Esophagus squamous epithelium (tissue), 4 donors: ENCODE measurements at regions not wholly inside any gene's neighbourhood (a gene's known extent, or its start where the extent isn't known, plus 50 kb on each side); places are given as distances from the start of the nearest gene placed in this dataset.

Experiments
- CTCF ChIP-seq, 6 experiments: fragments of 450-650 bp in 4 of 6; fragments of 200-600 bp in 2 of 6; sonication (generic) in 2 of 6; IDR thresholded peaks; one replicate each; pipeline ENCODE4 v1.5.1; 2016 to 2019; ENCODE audit warnings: antibody characterized with exemption in 6 of 6, mild to moderate bottlenecking in 4 of 6, moderate library complexity in 4 of 6
- POLR2A ChIP-seq, 4 donors: fragments of 450-650 bp; IDR thresholded peaks; one replicate each; pipeline ENCODE4 v1.6.1; 2017; ENCODE audit warnings: antibody characterized with exemption in 4 of 4, mild to moderate bottlenecking in 4 of 4, moderate library complexity in 3 of 4

- TF ChIP-seq CTCF (IDR thresholded peaks at IDR 0.05) (no peak), POLR2A (IDR thresholded peaks at IDR 0.05) (no peak)
Observed at GRCh38 chr1:163959622-163960021, 599.4 kb upstream of the PBX1 start.
